GM21717 (cell line): ENCODE measurements at regions not wholly inside any gene's neighbourhood (a gene's known extent, or its start where the extent isn't known, plus 50 kb on each side); places are given as distances from the start of the nearest gene placed in this dataset.
"Not testable (repeated sequence)": the region's sequence is repeated elsewhere in the genome, so short reads cannot be mapped to it uniquely, and the experiment has no call there.

Experiments
- ATAC-seq: cut with Tn5 transposase; IDR thresholded peaks from one replicate; pipeline ENCODE4 v1.9.1; 2021; ENCODE audit warnings: mild to moderate bottlenecking, moderate library complexity; ENCODE audit not compliant: unreplicated experiment

DNA sequence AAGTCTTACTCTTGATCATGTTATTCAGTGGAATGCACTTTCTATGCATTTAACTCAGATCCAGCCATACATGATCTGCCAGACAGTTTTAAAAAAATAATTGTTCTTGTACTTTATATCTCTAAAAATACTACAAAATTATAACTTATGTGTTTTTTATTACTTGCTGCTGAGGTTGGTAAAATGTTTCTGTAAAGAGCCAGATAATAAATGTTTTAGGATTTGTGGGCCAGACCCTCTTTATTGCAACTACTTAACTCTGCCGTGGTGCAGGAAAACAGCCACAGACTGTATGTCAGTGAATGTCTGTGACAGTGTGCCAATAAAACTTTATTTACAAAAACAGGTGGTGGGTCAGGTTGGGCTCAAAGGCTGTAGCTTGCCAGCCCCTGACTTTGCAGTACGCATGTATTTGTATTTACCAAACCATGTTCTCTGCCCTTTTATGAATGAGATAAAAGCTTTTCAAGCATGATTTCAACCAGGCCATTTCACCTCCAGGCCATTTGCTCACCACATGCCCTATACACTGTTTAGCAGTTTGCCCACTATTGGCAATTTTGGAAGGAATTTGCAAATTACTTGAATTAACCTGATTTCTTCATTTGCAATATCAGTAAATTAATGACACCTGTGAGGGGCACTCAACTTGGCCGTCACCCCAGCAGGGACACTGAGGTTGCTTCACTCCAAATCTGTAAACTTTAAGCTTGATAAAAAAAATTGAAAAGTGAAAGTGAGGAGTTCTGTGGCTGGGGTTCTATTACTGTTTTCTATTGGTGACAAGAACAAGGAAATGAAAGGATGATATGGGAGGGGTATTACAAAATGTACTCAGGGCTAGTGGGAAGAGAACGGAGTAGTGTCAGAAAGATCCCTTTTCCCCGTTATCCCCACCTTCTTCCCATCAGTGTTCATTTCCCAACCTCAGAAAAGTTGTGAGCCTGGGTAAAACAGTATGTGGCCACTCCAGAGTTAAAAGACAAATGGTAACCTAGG lies 133.4 kb downstream of the CEBPB start:
- ATAC-seq, result no peak

- no peak for ATAC-seq
These were observed 134.6 kb downstream of the CEBPB start for GRCh38 chr20:50325215-50325614.

DNA sequence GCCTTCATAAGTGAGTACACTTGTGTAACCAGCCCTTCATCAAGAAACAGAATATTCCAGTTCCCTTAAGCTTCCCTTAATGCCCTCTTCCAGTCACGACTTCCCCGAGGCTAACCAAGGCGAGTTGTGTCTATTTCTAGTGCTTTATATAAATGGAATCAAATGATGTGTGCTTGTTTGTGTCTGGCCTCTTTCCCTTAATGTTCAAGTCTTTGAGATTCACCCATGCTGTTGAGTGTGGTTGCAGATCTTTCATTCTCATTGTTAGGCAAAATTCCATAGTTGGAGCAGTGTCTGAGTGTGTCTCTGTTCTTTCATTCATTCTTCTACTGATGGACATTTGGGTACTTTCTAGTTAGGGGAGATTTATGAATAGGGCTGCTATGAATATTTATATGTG lies 135.0 kb downstream of the CEBPB start:
- no peak for ATAC-seq

GRCh38 chr20:50327666-50328065 lies 137.0 kb downstream of the CEBPB start:
- ATAC-seq, result no peak

GRCh38 chr20:50328222-50328979 lies 137.8 kb downstream of the CEBPB start:
- no peak for ATAC-seq

DNA sequence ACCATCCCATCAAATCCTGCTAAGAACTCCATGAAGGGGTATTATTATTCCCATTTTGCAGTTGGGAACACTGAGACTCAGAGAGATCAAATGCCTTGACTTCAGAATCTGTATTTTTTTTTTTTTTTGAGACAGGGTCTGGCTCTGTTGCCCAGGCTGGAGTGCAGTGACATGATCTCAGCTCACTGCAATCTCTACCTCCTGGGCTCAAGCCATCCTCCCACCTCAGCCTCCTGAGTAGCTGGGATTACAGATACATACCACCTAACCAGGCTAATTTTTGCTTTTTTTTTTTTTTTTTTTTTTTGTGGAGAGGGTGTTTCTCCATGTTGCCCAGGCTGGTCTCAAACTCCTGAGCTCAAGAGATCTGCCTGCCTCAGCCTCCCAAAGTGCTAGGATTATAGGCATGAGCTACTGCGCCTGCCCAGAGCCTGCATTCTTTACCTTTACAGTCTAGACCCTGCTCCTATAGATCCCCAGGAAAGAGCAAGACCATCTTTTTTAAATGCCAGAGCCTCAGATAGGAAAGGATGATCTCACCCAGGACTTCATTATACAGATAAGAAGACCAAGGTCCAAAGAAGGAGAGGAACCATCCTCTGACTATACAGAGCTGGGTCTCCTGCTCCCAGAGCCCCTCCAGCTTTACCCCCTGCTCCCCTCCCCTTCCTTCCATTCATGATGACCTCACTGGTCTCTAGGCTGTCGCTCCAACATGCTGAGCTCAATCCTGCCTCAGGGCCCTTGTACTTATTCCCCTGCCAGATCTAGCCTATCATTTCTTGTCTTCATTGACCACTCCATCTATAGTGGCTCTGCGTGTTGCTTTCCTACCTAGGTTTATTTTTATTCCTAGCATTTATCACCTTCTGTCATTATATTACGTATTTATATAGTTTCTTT lies 138.6 kb downstream of the CEBPB start:
- ATAC-seq, result no peak

DNA sequence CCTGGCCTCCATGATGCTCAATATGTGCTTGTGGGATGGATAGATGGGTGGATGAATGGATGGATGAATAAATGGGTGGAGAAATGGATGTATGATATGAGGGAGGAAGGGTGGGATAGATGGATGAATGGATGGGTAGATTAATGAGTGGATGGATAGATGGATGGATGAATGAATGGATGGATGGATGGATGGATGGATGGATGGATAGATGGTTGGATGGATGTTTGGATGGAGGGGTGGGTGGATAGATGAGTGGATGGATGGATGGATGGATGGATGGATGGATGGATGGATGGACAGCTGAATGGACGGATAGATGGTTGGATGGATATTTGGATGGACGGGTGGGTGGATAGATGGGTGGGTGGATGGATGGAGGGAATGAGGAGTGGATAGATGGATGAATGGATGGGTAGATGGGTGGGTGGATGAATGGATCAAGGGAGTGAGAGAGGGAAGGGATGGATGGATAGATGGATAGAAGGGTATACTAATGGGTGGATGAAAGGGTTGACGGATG lies 139.4 kb downstream of the CEBPB start:
- ATAC-seq, result no peak

GRCh38 chr20:50330504-50331313 lies 140.1 kb downstream of the CEBPB start:
- ATAC-seq, result no peak

GRCh38 chr20:50331469-50332363 lies 141.1 kb downstream of the CEBPB start:
- no peak for ATAC-seq

DNA sequence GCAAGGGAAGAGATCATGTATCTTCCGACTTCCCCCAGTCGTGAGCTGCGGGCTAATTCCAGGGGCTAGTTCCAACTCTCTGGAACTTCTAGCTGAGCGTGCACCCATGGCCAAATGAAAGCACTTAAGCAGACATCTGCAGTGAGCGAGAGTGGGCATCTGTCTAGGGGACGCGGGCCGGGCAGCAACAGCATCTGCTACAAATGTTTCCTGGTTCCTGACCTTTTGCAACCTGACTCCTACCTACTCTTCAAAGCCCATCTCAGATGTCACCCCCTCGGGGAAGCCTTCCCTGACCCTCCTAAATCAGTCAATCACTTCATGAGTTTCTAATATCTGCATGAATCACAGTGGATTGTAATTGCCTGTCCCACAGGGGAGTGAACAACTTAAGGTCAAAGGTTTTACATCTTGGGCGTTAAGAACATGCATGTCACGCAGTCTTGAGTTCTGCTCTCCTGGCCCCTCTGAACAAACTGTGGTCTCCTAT lies 141.9 kb downstream of the CEBPB start:
- ATAC-seq, result no peak

DNA sequence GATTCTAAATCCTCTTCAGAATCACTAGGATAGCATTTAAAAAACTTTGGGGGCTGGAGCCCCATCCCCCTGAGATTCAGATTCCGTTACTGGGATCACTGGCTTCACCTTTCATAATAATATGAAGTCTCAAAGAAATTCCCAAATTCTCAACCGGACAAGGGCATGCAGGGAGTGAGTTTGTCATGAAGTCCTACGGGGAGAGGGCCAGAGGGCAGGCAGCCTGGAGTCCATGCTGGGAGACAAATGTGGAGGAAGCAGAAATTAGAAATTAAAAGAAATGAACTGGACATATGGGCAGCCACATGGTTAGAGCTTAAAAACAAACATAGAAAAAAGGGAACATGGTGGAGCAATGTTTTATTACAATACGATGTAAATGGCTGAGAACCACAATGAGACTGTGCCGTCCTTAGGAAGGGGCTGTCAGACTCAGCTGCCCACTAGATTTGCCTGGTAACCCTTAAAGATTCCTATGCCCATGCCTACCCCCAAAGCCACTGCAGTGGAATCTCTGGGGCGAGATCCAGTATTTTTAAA lies 142.6 kb downstream of the CEBPB start:
- ATAC-seq, result no peak

DNA sequence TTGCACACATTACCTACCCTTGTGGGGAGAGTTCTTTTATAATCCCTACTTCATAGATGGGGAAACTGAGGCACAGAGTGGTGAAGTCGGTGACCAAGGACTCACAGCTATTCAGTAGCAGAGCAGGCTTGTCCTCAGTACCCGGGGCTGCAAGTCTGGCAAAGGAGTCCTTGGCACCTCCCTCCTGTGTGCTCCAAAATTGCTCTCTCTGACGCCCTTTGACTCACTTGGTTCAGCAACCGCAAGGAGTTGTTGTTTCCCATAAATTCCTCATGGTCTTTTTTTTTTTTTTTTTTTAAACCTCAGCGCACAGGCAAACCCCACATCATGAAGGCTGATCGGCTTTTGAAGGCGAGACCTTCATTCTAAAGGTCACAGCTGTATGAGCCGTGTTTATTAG lies 143.2 kb downstream of the CEBPB start:
- no peak for ATAC-seq

DNA sequence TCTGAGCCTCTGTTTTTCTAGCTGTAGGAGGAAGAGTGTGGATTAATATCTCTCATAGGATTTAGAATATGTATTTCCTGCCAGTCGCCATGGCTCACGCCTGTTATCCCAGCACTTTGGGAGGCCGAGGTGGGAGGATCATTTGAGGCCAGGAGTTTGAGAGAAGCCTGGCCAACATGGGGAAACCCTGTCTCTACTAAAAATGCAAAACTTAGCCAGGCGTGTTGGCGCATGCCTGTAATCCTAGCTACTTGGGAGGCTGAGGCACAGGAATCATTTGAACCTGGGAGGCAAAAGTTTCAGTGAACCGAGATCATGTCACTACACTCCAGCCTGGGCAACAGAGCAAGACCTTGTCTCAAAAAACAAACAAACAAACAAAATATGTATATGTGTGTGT lies 143.9 kb downstream of the CEBPB start:
- not testable (repeated sequence) for ATAC-seq

GRCh38 chr20:50335105-50335504 lies 144.5 kb downstream of the CEBPB start:
- no peak for ATAC-seq

DNA sequence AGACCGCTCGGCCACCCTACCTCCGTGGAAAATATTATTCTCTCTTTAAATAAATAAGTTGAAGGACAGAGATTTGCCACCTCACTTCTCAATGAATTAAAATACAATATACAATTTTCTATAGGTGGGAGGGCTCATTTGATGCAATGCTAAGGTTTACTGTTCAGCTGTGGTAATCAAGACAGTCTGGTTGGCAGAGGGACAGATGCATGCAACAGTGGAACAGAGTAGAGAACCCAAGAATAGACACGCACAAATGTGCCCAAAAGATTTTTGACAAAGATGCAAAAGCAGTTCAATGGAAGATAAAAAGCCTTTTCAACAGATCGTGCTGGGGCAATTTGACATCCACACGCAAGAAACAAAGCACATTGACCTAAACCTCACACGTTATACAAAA lies 145.2 kb downstream of the CEBPB start:
- ATAC-seq, result no peak

GRCh38 chr20:50336661-50337060 lies 146.0 kb downstream of the CEBPB start:
- no peak for ATAC-seq

- ATAC-seq, result no peak
These were observed 147.2 kb downstream of the CEBPB start for GRCh38 chr20:50337521-50338466.
